AG09309 (cell line): ENCODE measurements at regions not wholly inside any gene's neighbourhood (a gene's known extent, or its start where the extent isn't known, plus 50 kb on each side); places are given as distances from the start of the nearest gene placed in this dataset.
"Not testable (repeated sequence)": the region's sequence is repeated elsewhere in the genome, so short reads cannot be mapped to it uniquely, and the experiment has no call there.

Experiments
- DNase-seq: peaks from one replicate; pipeline ENCODE4 v3.0.0-alpha.2; 2010; ENCODE audit warnings: low read depth
- H3K4me3 ChIP-seq: 2 replicates; pipeline ENCODE4 v1.5.1; 2011; ENCODE audit warnings: mild to moderate bottlenecking, low read depth, low read length, moderate library complexity; ENCODE audit not compliant: control insufficient read depth
- TF ChIP-seq, protein P1 (sequence below): IDR thresholded peaks from 2 replicates; pipeline ENCODE4 v1.5.1; 2011; ENCODE audit warnings: mild to moderate bottlenecking, low read depth, low read length, inconsistent platforms; ENCODE audit not compliant: insufficient read depth, control insufficient read depth; ENCODE audit errors: missing control alignments

DNA sequence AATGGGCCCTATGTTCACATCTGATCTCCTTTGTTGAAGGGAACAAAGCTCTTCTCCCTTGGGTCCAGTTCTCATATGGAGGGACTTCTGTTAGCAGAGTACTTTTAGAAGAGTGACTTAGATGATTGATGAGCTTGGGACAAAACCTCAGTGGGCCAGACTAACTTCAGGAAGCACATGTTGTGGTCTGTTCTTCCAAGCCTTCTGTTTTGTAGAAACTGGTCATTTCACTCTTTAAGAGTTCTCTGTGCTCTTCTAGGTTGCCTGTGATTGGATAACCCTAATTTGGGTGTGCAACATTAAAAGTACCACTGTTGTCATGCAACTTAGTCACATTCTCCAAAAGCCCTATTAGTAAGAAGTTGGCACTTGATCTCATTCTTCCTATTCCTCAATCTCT is 183.5 kb upstream of the ACO1 start:
- H3K4me3 ChIP-seq: no peak overlapping the region
- TF ChIP-seq, protein P1, sequence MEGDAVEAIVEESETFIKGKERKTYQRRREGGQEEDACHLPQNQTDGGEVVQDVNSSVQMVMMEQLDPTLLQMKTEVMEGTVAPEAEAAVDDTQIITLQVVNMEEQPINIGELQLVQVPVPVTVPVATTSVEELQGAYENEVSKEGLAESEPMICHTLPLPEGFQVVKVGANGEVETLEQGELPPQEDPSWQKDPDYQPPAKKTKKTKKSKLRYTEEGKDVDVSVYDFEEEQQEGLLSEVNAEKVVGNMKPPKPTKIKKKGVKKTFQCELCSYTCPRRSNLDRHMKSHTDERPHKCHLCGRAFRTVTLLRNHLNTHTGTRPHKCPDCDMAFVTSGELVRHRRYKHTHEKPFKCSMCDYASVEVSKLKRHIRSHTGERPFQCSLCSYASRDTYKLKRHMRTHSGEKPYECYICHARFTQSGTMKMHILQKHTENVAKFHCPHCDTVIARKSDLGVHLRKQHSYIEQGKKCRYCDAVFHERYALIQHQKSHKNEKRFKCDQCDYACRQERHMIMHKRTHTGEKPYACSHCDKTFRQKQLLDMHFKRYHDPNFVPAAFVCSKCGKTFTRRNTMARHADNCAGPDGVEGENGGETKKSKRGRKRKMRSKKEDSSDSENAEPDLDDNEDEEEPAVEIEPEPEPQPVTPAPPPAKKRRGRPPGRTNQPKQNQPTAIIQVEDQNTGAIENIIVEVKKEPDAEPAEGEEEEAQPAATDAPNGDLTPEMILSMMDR: no peak
- no peak for DNase-seq

DNA sequence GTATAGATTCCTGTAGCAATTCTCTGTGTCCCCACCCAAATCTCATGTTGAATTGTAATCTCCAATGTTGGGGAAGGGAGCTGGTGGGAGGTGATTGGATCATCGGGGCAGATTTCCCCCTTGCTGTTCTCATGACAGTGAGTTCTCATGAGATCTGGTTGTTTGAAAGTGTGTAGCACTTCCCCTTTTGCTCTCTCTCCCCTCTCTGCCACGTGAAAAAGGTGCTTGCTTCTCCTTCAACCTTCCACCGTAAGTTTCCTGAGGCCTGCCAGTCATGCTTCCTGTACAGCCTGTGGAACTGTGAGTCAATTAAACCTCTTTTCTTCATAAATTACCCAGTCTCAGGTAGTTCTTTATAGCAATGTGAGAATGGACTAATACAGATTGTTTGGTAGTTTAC is 175.3 kb upstream of the ACO1 start:
- DNase-seq, H3K4me3 ChIP-seq: not testable (repeated sequence)

DNA sequence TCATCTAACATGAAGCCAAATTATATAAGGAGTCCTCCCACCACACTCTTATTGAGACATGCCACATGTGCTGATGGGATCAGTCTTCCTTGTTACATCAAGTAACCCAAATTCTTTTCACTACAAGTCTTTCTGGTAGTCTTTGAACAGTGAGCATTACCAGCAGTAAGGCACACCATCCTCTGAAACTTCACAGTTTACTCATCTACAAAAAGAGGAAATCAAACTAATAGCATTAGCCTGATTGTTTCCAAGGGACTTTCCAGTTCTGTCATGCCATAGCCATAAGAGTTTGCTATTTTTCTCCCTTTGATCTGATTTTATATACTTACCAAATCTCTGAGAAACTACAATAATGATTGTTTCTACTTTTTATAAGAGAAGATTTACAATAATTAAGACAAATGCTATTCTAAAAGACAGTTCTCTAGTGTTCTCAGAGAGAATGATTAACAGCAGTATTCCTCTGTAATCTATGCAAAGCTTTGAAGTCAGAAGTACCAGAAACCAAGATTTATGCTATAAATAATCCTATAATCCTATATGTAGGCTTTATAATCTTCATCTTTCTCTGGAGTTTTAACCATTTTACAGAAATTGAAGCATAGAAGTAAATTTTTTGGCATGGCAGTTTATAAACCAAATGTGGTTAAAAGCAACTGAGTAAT is 166.2 kb upstream of the ACO1 start:
- TF ChIP-seq, protein P1: no peak
- no peak for DNase-seq
- H3K4me3 ChIP-seq: no peak overlapping the region

DNA sequence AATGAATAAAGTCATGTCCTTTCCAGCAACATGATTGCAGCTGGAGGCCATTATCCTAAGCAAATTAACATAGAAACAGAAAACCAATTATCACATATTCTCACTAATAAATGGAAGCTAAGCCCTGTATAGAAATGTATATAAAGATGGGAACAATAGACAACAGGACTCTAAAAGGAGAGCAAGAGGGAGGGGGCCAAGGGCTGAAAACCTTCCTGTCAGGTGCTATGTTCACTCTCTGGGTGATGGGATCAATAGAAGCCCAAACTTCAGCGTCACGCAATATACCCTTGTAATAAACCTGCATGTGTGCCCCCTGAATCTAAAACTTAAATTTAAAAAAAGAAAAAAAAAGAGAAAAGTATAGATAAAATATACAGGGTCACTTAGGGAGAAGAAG is 163.7 kb upstream of the ACO1 start:
- H3K4me3 ChIP-seq: no peak overlapping the region
- no peak for DNase-seq
- TF ChIP-seq, protein P1: no peak

DNA sequence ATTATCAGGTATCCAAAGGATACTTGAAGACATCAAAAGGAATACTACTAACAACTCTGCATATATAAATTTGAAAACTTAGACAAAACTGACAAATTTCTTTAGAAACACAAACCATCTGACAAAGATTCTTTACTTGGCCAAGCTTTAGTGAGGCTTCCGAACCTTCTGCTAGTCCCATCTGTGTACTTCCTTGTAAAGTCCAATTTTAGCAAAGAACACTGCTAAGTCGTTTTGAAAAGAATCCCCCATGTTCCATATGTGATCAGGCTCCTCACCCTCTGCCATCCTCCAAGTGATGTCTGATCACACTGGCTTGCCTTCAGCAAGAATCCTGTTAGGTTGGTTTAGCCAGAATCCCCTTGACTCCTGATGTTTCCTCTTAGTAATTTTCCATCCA is 150.0 kb upstream of the ACO1 start:
- no peak for DNase-seq
- TF ChIP-seq, protein P1: no peak
- H3K4me3 ChIP-seq: no peak overlapping the region

DNA sequence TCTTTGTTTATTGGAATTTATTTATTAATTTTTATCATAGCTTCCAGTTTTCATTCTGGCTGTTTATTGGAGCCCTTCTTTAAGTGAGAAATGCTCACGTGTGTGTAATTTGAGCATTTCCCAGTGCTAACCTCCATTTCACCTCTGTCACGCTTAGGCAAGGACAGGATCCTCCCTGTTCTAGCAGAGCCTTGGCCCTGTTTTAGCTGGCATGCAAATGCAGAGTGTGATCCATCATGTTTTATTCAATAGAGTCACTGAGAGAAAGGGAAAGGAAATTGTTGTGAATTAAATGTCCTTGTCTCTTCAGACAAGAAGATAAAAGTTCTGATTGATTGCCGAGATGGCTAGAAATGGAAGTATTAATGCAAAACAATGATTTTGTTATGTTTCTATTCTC is 137.3 kb upstream of the ACO1 start:
- DNase-seq: no peak
- TF ChIP-seq, protein P1: no peak
- H3K4me3 ChIP-seq: no peak overlapping the region

DNA sequence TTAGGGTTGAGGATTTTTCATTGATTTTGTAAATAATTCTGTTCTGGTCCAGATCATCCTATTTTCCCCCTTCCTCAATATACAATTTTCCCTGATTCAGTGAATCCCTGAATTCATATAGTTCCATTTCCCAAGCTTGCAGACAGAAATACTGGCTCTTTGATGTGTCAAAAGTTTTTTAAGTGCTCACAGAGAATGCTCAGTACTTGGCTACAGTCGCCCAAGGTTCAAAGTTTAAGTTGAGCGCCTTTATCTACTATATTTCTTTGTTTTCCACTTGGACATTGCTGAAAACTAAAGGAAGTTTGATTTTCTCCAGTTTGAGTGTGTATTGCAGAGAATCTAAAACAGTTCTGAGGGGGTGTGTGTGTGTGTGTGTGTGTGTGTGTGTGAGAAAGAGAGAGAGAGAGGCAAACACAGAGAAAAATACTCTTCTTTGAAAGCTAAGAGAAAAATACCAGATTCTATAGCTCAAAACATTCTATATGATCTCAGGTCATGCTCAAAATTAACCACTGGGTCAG is 136.2 kb upstream of the ACO1 start:
- DNase-seq: no peak
- TF ChIP-seq, protein P1: no peak
- no peak overlapping the region for H3K4me3 ChIP-seq
